Heart left ventricle (tissue), 16 donors: ENCODE measurements at regions not wholly inside any gene's neighbourhood (a gene's known extent, or its start where the extent isn't known, plus 50 kb on each side); places are given as distances from the start of the nearest gene placed in this dataset.

ENCODE experiments used
- ATAC-seq, 4 donors: fragments of 200-7000 bp; cut with Tn5 transposase; one replicate each; pipeline ENCODE4 v1.9.1; 2020 to 2022; ENCODE audit warnings: moderate library complexity in 4 of 4, mild to moderate bottlenecking in 3 of 4, moderate number of reproducible peaks in 1 of 4
- DNase-seq, 5 donors: peaks; one replicate each; pipeline ENCODE4 v3.0.0-alpha.2; 2020
- H3K27ac ChIP-seq, 12 donors: fragments of 200-600 bp; sonication (generic) in 4 of 12; one replicate each; pipeline versions ENCODE4 v1.5.0 to v1.8.0; 2016 to 2022; ENCODE audit warnings: mild to moderate bottlenecking in 2 of 12
- H3K27me3 ChIP-seq, 9 donors: fragments of 200-600 bp; sonication (generic) in 2 of 9; one replicate each; pipeline versions ENCODE4 v1.5.1 to v1.8.0; 2016 to 2022; ENCODE audit warnings: mild to moderate bottlenecking in 3 of 9
- H3K36me3 ChIP-seq, 9 donors: fragments of 200-600 bp; sonication (generic) in 2 of 9; one replicate each; pipeline versions ENCODE4 v1.5.0 to v1.8.0; 2018 to 2022; ENCODE audit warnings: mild to moderate bottlenecking in 2 of 9
- H3K4me1 ChIP-seq, 12 donors: fragments of 200-600 bp; sonication (generic) in 4 of 12; one replicate each; pipeline versions ENCODE4 v1.5.0 to v1.8.0; 2016 to 2022; ENCODE audit warnings: mild to moderate bottlenecking in 3 of 12
- H3K4me3 ChIP-seq, 12 donors: fragments of 200-600 bp; sonication (generic) in 4 of 12; one replicate each; pipeline versions ENCODE4 v1.5.0 to v1.8.0; 2017 to 2022; ENCODE audit warnings: mild to moderate bottlenecking in 9 of 12, moderate library complexity in 4 of 12
- H3K9me3 ChIP-seq, 12 donors: fragments of 200-600 bp; sonication (generic) in 4 of 12; one replicate each; pipeline versions ENCODE4 v1.5.0 to v1.8.0; 2016 to 2022; ENCODE audit warnings: mild to moderate bottlenecking in 1 of 12
- CTCF ChIP-seq, 12 donors: fragments of 200-600 bp; sonication (generic) in 4 of 12; IDR thresholded peaks; one replicate each; pipeline versions ENCODE4 v1.5.0 to v1.8.0; 2018 to 2022; ENCODE audit warnings: antibody characterized with exemption in 12 of 12, mild to moderate bottlenecking in 5 of 12
- POLR2A ChIP-seq, 2 donors: fragments of 450-650 bp; IDR thresholded peaks; one replicate each; pipeline ENCODE4 v1.6.1; 2017; ENCODE audit warnings: antibody characterized with exemption in 2 of 2, mild to moderate bottlenecking in 2 of 2, moderate library complexity in 2 of 2
- WGBS, 4 donors: extraction: QIAGEN DNeasy Blood & Tissue Kit in 2 of 4; methylation state at CpG; one replicate each; pipeline versions ENCODE4 v1.1.5 to v1.1.7; 2013 to 2018; 5-methylcytosine and 5-hydroxymethylcytosine counted together
- intact Hi-C, 10 donors: fragments of 100-400 bp; cut with DNase I; formaldehyde crosslinking; loops; one replicate each; pipeline versions ENCODE4 v1.11.1 to v1.14.2; 2022
- donor health status: ischemic (EF 13 %, LVEDD 7.1; RV severe dilation, severe dysfunction).
- donor health status: healthy with polysubstance abuse.
- donor health status: DM: no; HTN: yes; CAD: no.
- donor health status: DM: no; HTN: no; CAD: no.
- donor health status: ischemic (EF 25% LVEDD 6.9; RV normal size, moderate dysfunction).
- donor health status: ischemic (EF 25% LVEDD 5.7; RV mildly dilated, moderate dysfunction).
- donor health status: healthy.
- donor health status: DM: yes; HTN: yes; CAD: no.
- donor health status: ischemic (EF 35%, LVEDD 5.7; RV mildly dilated, moderate dysfunction).
- donor health status: nonischemic (EF 11% LVEDD 7.7; RV severe dilation, severe dysfunction).
- donor health status: DM: yes; HTN: yes; CAD: no.
- donor health status: PGD.
- donor health status: ischemic (EF 29% LVEDD 5.4; RV normal size, mild dysfunction).
- donor health status: nonischemic (EF 23%, LVEDD 6.1; RV moderate dilation, normal function).

DNA sequence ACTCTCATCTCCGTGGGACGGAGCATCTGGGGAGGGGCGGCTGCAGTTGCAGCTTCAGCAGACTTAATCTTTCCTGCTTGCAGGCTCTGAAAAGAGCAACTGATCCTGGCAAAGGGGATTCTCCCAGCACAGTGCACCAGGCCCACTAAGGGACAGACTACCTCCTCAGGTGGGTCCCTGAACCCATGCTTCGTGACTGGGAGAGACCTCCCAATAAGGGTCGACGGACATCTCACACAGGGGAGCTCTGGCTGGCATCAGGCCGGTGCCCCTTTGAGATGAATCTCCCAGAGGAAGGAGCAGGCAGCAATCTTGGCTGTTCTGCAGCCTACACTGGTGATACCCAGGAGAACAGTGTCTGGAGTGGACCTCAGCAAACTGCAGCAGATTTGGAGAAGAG, 303.3 kb upstream of the FGF16 start:
- H3K27ac ChIP-seq: no peak overlapping the region
- no peak overlapping the region for H3K4me3 ChIP-seq
- ATAC-seq (no peak), DNase-seq (no peak)
- H3K27me3 ChIP-seq: no peaks in the 10 kb centered on the region
- no peaks in the 10 kb centered on the region for H3K36me3 ChIP-seq
- no peaks in the 10 kb centered on the region for H3K4me1 ChIP-seq
- 51 to 58% (median 54%) methylated on average over 6 to 7 of the region's 7 CpGs for WGBS, 4 donors
- H3K9me3 ChIP-seq: peaks cover 0 to 9% (median 0%) of the 10 kb centered on the region in 12 donors
- TF ChIP-seq POLR2A (IDR thresholded peaks at IDR 0.05): no peak
- TF ChIP-seq CTCF (IDR thresholded peaks at IDR 0.05): no peak
- intact Hi-C loops: no loop called here

DNA sequence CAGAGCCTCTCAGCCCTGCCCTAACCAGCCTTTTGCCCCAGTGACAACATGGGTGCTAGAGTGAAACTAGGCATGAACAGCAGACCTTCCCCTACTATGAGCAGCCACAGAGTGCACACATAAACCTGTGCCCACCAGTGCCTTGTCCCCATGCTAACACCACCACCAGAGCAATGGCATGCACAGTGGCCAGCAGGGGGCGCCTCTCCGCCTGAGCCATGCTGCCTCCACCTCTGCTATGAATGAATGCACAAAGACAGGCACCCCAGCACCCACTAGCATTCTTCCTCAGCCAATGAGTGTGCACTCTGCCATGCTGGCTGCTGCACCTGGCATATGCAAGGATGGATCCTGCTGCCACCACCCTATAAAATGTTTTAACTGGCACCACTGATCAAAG, 286.9 kb upstream of the FGF16 start:
- Histone ChIP-seq H3K27ac (no peak overlapping the region), H3K9me3 (peaks cover 0 to 21% (median under 1%) of the 10 kb centered on the region in 12 donors), H3K4me3 (no peak overlapping the region), H3K27me3 (no peaks in the 10 kb centered on the region), H3K4me1 (no peaks in the 10 kb centered on the region), H3K36me3 (no peaks in the 10 kb centered on the region)
- intact Hi-C loops: no loop called here
- DNase-seq (no peak), ATAC-seq (no peak)
- TF ChIP-seq CTCF (IDR thresholded peaks at IDR 0.05) (peak in 7 of 12 donors; percentile 7 to 44 (median 28)), POLR2A (IDR thresholded peaks at IDR 0.05) (no peak)
- WGBS, 4 donors: 0 to 23% (median 12%) methylated on average over 2 of the region's 2 CpGs

- Histone ChIP-seq H3K27me3 (no peaks in the 10 kb centered on the region), H3K9me3 (peaks cover 0 to 17% (median under 1%) of the 10 kb centered on the region in 12 donors), H3K27ac (no peak overlapping the region), H3K4me3 (no peak overlapping the region), H3K4me1 (no peaks in the 10 kb centered on the region), H3K36me3 (no peaks in the 10 kb centered on the region)
- no peak for DNase-seq
- WGBS, 4 donors: 80 to 94% (median 87%) methylated on average over 1 of the region's 1 CpG
- intact Hi-C loops: no loop called here
- no peak for ATAC-seq
- TF ChIP-seq POLR2A (IDR thresholded peaks at IDR 0.05) (no peak), CTCF (IDR thresholded peaks at IDR 0.05) (no peak)
Measured at GRCh38 chrX:77162777-77163176, 284.4 kb upstream of the FGF16 start.

GRCh38 chrX:77167993-77168392, 279.2 kb upstream of the FGF16 start:
- DNase-seq: no peak
- intact Hi-C loops: no loop called here
- Histone ChIP-seq H3K4me3 (no peak overlapping the region), H3K27ac (no peak overlapping the region), H3K36me3 (no peaks in the 10 kb centered on the region), H3K4me1 (no peaks in the 10 kb centered on the region), H3K9me3 (peaks cover 0 to 4% (median 0%) of the 10 kb centered on the region in 12 donors), H3K27me3 (no peaks in the 10 kb centered on the region)
- ATAC-seq: no peak
- TF ChIP-seq CTCF (IDR thresholded peaks at IDR 0.05): no peak
- TF ChIP-seq POLR2A (IDR thresholded peaks at IDR 0.05): no peak
- 18 to 36% (median 29%) methylated on average over 1 of the region's 1 CpG for WGBS, 4 donors
